Left ventricle myocardium inferior (tissue), 1 donor: ENCODE measurements at regions not wholly inside any gene's neighbourhood (a gene's known extent, or its start where the extent isn't known, plus 50 kb on each side); places are given as distances from the start of the nearest gene placed in this dataset.
"Not testable (repeated sequence)": the region's sequence is repeated elsewhere in the genome, so short reads cannot be mapped to it uniquely, and the experiment has no call there.

Experiments
- DNase-seq: peaks from one replicate; pipeline ENCODE4 v3.0.0-alpha.2; 2020
- H3K27ac ChIP-seq: fragments of 200-600 bp; replicated peaks from 2 replicates; pipeline ENCODE4 v1.8.0; 2021
- H3K27me3 ChIP-seq: fragments of 200-600 bp; 2 replicates; pipeline ENCODE4 v1.8.0; 2021; ENCODE audit warnings: low read depth
- H3K36me3 ChIP-seq: fragments of 200-600 bp; 2 replicates; pipeline ENCODE4 v1.8.0; 2021
- H3K4me1 ChIP-seq: fragments of 200-600 bp; 2 replicates; pipeline ENCODE4 v1.8.0; 2021
- H3K4me3 ChIP-seq: fragments of 200-600 bp; 2 replicates; pipeline ENCODE4 v1.8.0; 2021; ENCODE audit warnings: mild to moderate bottlenecking, moderate library complexity
- H3K9me3 ChIP-seq: fragments of 200-600 bp; replicated peaks from 2 replicates; pipeline ENCODE4 v1.8.0; 2021
- intact Hi-C: fragments of 100-400 bp; cut with micrococcal nuclease; formaldehyde crosslinking; loops from one replicate; pipeline ENCODE4 v1.11.0; 2022
- TF ChIP-seq, protein P1 (sequence below): fragments of 200-600 bp; IDR thresholded peaks from 2 replicates; pipeline ENCODE4 v1.8.0; 2021; ENCODE audit warnings: antibody characterized with exemption, mild to moderate bottlenecking, borderline replicate concordance
- donor health status: DM: no; HTN: yes; CAD: no; lungs with severe emphysema.

DNA sequence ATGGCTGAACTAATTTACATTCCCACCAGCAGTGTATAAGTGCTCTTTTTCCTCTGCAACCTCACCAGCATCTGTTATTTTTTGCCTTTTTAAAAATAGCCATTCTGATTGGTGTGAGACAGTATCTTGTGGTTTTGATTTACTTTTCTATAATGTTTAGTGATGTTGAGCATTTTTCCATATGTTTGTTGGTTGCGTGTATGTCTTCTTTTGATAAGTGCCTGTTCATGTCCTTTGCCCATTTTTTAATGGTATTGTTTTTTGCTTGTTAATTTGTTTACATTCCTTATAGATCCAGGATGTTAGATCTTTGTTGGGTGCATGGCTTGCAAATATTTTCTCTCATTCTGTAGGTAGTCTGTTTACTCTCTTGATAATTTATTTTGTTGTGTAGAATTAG lies 169.9 kb downstream of the PRL start:
- no peak for DNase-seq
- intact Hi-C loops, result no loop called here
- H3K27me3 ChIP-seq, result no peaks in the 10 kb centered on the region
- peaks cover 18% of the 10 kb centered on the region for H3K9me3 ChIP-seq
- H3K36me3 ChIP-seq, result no peaks in the 10 kb centered on the region
- H3K27ac ChIP-seq, result no peak overlapping the region
- TF ChIP-seq, protein P1, sequence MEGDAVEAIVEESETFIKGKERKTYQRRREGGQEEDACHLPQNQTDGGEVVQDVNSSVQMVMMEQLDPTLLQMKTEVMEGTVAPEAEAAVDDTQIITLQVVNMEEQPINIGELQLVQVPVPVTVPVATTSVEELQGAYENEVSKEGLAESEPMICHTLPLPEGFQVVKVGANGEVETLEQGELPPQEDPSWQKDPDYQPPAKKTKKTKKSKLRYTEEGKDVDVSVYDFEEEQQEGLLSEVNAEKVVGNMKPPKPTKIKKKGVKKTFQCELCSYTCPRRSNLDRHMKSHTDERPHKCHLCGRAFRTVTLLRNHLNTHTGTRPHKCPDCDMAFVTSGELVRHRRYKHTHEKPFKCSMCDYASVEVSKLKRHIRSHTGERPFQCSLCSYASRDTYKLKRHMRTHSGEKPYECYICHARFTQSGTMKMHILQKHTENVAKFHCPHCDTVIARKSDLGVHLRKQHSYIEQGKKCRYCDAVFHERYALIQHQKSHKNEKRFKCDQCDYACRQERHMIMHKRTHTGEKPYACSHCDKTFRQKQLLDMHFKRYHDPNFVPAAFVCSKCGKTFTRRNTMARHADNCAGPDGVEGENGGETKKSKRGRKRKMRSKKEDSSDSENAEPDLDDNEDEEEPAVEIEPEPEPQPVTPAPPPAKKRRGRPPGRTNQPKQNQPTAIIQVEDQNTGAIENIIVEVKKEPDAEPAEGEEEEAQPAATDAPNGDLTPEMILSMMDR, result no peak
- H3K4me1 ChIP-seq, result no peaks in the 10 kb centered on the region
- H3K4me3 ChIP-seq, result no peak overlapping the region

DNA sequence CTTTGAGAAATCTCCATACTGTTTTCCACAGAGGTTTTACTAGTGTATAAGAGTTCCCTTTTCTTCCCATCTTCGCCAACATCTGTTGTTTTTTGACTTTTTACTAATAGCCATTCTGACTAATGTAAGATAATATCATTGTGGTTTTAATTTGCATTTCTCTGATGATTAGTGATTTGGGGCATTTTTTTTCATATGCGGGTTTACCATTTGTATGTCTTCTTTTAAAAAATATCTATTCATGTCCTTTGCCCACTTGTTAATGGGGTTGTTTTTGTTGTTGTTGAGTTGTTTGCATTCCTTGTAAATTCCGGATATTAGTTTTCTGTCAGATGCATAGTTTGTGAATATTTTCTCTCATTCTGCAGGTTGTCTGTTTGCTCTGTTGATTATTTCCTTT lies 167.1 kb downstream of the PRL start:
- H3K27ac ChIP-seq, result no peak overlapping the region
- H3K9me3 ChIP-seq, result peaks cover 18% of the 10 kb centered on the region
- H3K27me3 ChIP-seq, result no peaks in the 10 kb centered on the region
- H3K36me3 ChIP-seq, result no peaks in the 10 kb centered on the region
- intact Hi-C loops, result no loop called here
- no peaks in the 10 kb centered on the region for H3K4me1 ChIP-seq
- DNase-seq, result no peak
- TF ChIP-seq, protein P1, result no peak
- H3K4me3 ChIP-seq, result no peak overlapping the region

DNA sequence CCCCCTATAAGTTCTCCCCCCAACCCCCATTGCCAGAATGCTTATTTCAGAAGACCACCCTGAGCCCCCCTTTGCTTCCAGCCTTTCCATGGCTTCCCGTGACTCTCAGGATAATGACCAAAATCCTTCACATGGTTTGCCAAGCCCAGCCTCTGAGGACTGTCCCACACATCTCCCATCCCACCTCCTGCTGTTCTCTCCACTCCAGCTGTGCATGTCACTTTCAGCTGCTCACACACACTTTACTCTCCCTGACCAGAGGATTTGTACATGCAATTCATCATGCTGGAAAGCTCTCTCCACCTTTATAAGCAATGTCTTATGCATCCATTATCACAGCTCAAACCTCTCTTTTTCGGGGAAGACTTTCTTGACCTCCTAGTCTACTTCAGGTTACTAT lies 164.2 kb downstream of the PRL start:
- DNase-seq, result no peak
- no peak overlapping the region for H3K4me3 ChIP-seq
- intact Hi-C loops, result no loop called here
- H3K4me1 ChIP-seq, result no peaks in the 10 kb centered on the region
- TF ChIP-seq, protein P1, result no peak
- H3K36me3 ChIP-seq, result no peaks in the 10 kb centered on the region
- no peak overlapping the region for H3K27ac ChIP-seq
- peaks cover 3% of the 10 kb centered on the region for H3K9me3 ChIP-seq
- H3K27me3 ChIP-seq, result no peaks in the 10 kb centered on the region

DNA sequence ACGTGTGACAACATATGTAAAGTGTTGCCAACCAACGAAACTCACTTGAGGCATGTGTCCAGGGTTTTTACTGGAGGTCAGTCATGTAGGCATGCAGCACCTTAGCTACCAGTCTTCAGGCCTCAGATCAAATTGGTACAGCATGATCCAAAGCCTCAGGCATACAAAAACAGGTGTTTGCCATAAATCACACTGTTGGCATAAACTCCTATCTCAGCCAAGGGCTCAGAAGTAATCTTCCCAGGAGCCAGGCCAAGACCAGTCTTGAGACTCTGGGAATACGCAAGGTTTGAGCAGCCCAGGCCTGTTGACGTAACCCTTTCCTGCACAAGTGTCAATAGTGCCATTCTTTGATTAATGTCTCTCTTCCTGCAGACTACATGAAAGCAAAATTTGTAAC lies 163.5 kb downstream of the PRL start:
- Histone ChIP-seq H3K27me3 (no peaks in the 10 kb centered on the region), H3K9me3 (no peaks in the 10 kb centered on the region), H3K36me3 (no peaks in the 10 kb centered on the region), H3K4me3 (no peak overlapping the region), H3K27ac (no peak overlapping the region), H3K4me1 (no peaks in the 10 kb centered on the region)
- TF ChIP-seq, protein P1, result no peak
- intact Hi-C loops, result no loop called here
- DNase-seq, result no peak

DNA sequence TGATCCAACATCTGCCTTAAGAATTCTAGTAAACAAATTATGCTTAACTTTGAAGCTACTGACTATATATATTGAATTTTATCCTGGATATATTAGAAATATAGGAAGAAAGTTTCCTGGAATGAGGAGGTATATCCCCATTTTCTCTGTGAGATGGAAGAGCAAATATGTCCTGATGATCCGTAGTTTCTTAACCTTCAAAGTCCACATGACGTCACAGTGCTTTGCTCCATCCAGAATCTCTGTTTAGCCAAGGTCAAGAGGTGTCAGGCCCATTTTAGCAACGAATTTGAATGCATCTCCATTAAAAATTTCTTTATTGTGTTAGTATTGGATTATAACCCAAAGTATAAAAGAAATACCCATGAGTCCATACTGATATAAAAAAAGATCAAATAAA lies 162.5 kb downstream of the PRL start:
- Histone ChIP-seq H3K4me3 (no peak overlapping the region), H3K4me1 (no peaks in the 10 kb centered on the region), H3K36me3 (no peaks in the 10 kb centered on the region), H3K9me3 (no peaks in the 10 kb centered on the region), H3K27ac (no peak overlapping the region), H3K27me3 (no peaks in the 10 kb centered on the region)
- intact Hi-C loops, result no loop called here
- DNase-seq, result no peak
- TF ChIP-seq, protein P1, result no peak

DNA sequence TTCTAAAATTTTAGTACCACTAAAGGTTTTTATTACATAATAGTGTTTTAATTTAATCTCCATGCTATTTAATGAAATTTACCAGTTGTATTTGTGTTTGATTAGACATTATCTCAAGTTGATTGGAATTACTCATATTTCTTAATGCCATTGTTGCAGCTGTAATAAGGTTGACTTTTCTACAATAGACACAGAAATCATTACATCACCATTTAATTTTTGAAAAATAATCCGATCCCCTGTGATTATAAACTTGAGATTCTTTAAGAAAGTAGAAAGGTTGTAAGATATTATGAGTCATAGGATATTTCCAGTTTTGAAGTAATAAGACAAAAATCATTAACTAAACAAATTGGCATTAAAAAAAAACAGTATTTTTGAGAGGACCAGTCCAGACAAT lies 161.4 kb downstream of the PRL start:
- H3K9me3 ChIP-seq, result no peaks in the 10 kb centered on the region
- peaks cover 5% of the 10 kb centered on the region for H3K4me1 ChIP-seq
- H3K36me3 ChIP-seq, result no peaks in the 10 kb centered on the region
- no peaks in the 10 kb centered on the region for H3K27me3 ChIP-seq
- TF ChIP-seq, protein P1, result no peak
- no peak for DNase-seq
- no peak overlapping the region for H3K4me3 ChIP-seq
- intact Hi-C loops, result no loop called here
- no peak overlapping the region for H3K27ac ChIP-seq

- not testable (repeated sequence) for H3K9me3 ChIP-seq, H3K27me3 ChIP-seq, H3K4me3 ChIP-seq, DNase-seq, H3K36me3 ChIP-seq
- intact Hi-C loops, result loop anchor here (10.0 kb wide), 1 partner anchor 546 kb away; the partner anchor contains the start of gene SOX4
- H3K4me1 ChIP-seq, result peaks cover 39% of the 10 kb centered on the region
- peak overlapping the region; percentile 67 for H3K27ac ChIP-seq
Measured at GRCh38 chr6:22140736-22141135, 156.1 kb downstream of the PRL start.
